Activated CD4-positive, alpha-beta T cell treated with anti-CD3 and anti-CD28 coated beads for 4 hours (primary cell): ENCODE measurements at regions not wholly inside any gene's neighbourhood (a gene's known extent, or its start where the extent isn't known, plus 50 kb on each side); places are given as distances from the start of the nearest gene placed in this dataset.
"Not testable (repeated sequence)": the region's sequence is repeated elsewhere in the genome, so short reads cannot be mapped to it uniquely, and the experiment has no call there.

ENCODE experiments used
- DNase-seq, 2 donors: peaks; one replicate each; pipeline ENCODE4 v3.0.0-alpha.2; 2020

- DNase-seq, result no peak
These were observed 673.9 kb upstream of the ACVR2A start for GRCh38 chr2:147170932-147171331.

- no peak for DNase-seq
These were observed 679.0 kb upstream of the ACVR2A start for GRCh38 chr2:147165697-147166382.

GRCh38 chr2:147164563-147164962 lies 680.3 kb upstream of the ACVR2A start:
- DNase-seq, result no peak

GRCh38 chr2:147161746-147162145 lies 683.1 kb upstream of the ACVR2A start:
- DNase-seq, result no peak

- DNase-seq, result no peak
These were observed 687.9 kb upstream of the ACVR2A start for GRCh38 chr2:147156970-147157369.

GRCh38 chr2:147150241-147150635 lies 694.6 kb upstream of the ACVR2A start:
- DNase-seq, result no peak

- no peak for DNase-seq
These were observed 695.1 kb upstream of the ACVR2A start for GRCh38 chr2:147149575-147150240.

GRCh38 chr2:147147802-147148201 lies 697.0 kb upstream of the ACVR2A start:
- DNase-seq, result no peak

GRCh38 chr2:147141930-147142329 lies 702.9 kb upstream of the ACVR2A start:
- no peak for DNase-seq

- DNase-seq, result not testable (repeated sequence)
These were observed 705.1 kb upstream of the ACVR2A start for GRCh38 chr2:147139732-147140131.

- no peak for DNase-seq
These were observed 707.1 kb upstream of the ACVR2A start for GRCh38 chr2:147137711-147138110.

- DNase-seq, result no peak
These were observed 709.5 kb upstream of the ACVR2A start for GRCh38 chr2:147135376-147135775.

GRCh38 chr2:147133286-147133908 lies 711.4 kb upstream of the ACVR2A start:
- no peak for DNase-seq

GRCh38 chr2:147125145-147125544 lies 719.7 kb upstream of the ACVR2A start:
- DNase-seq, result no peak

- no peak for DNase-seq
These were observed 721.9 kb upstream of the ACVR2A start for GRCh38 chr2:147122944-147123343.

- no peak for DNase-seq
These were observed 733.9 kb upstream of the ACVR2A start for GRCh38 chr2:147110962-147111361.

- DNase-seq, result no peak
These were observed 734.5 kb upstream of the ACVR2A start for GRCh38 chr2:147110317-147110716.

GRCh38 chr2:147109291-147109690 lies 735.5 kb upstream of the ACVR2A start:
- no peak for DNase-seq

- no peak for DNase-seq
These were observed 736.3 kb upstream of the ACVR2A start for GRCh38 chr2:147108548-147108947.

GRCh38 chr2:147101941-147102790 lies 742.7 kb upstream of the ACVR2A start:
- no peak for DNase-seq

GRCh38 chr2:147100406-147101035 lies 744.3 kb upstream of the ACVR2A start:
- DNase-seq, result no peak

- DNase-seq, result no peak
These were observed 745.0 kb upstream of the ACVR2A start for GRCh38 chr2:147099845-147100244.

- DNase-seq, result no peak
These were observed 745.9 kb upstream of the ACVR2A start for GRCh38 chr2:147098940-147099339.
